ENCODE measurements at regions not wholly inside any gene's neighbourhood (a gene's known extent, or its start where the extent isn't known, plus 50 kb on each side); places are given as distances from the start of the nearest gene placed in this dataset.

- TF ChIP-seq CTCF (IDR thresholded peaks at IDR 0.05; ENCODE audit: low read depth, low read length) (no peak), EZH2phosphoT487 (IDR thresholded peaks at IDR 0.05; ENCODE audit: low read depth) (no peak)
Observed at GRCh38 chr4:3832536-3833220, 66.5 kb downstream of the ADRA2C start.

Measured in OCI-LY3 (cell line).